Left lung (tissue), 4 donors: ENCODE measurements at regions not wholly inside any gene's neighbourhood (a gene's known extent, or its start where the extent isn't known, plus 50 kb on each side); places are given as distances from the start of the nearest gene placed in this dataset.

Experiments
- ATAC-seq: fragments of 200-7000 bp; cut with Tn5 transposase; one replicate; pipeline ENCODE4 v1.9.1; 2020; ENCODE audit warnings: moderate library complexity
- DNase-seq, 4 donors: peaks; one replicate each; pipeline ENCODE4 v3.0.0-alpha.2; 2013 to 2020
- H3K27ac ChIP-seq, 2 donors: fragments of 200-600 bp; sonication (generic) in 1 of 2; one replicate each; pipeline versions ENCODE4 v1.5.0 to v1.8.0; 2020 to 2021
- H3K27me3 ChIP-seq, 2 donors: fragments of 200-600 bp; sonication (generic) in 1 of 2; one replicate each; pipeline versions ENCODE4 v1.5.0 to v1.8.0; 2020 to 2021
- H3K36me3 ChIP-seq, 2 donors: fragments of 200-600 bp; sonication (generic) in 1 of 2; one replicate each; pipeline versions ENCODE4 v1.5.0 to v1.8.0; 2020 to 2021
- H3K4me1 ChIP-seq, 2 donors: fragments of 200-600 bp; one replicate each; pipeline ENCODE4 v1.8.0; 2021
- H3K4me3 ChIP-seq, 2 donors: fragments of 200-600 bp; sonication (generic) in 1 of 2; one replicate each; pipeline versions ENCODE4 v1.5.0 to v1.8.0; 2020 to 2021; ENCODE audit warnings: mild to moderate bottlenecking in 1 of 2
- H3K9me3 ChIP-seq, 2 donors: fragments of 200-600 bp; sonication (generic) in 1 of 2; one replicate each; pipeline versions ENCODE4 v1.5.0 to v1.8.0; 2020 to 2021
- intact Hi-C, 2 donors: fragments of 100-400 bp; cut with DNase I; formaldehyde crosslinking; loops; one replicate each; pipeline versions ENCODE4 v1.11.2 to v1.14.2; 2022
- TF ChIP-seq, protein P1 (sequence below), 2 donors: fragments of 200-600 bp; sonication (generic) in 1 of 2; IDR thresholded peaks; one replicate each; pipeline versions ENCODE4 v1.5.0 to v1.8.0; 2021; ENCODE audit warnings: antibody characterized with exemption in 2 of 2
- donor health status: DM: no; HTN: yes; CAD: no.
- donor health status: DM: no; HTN: no; CAD: no.

DNA sequence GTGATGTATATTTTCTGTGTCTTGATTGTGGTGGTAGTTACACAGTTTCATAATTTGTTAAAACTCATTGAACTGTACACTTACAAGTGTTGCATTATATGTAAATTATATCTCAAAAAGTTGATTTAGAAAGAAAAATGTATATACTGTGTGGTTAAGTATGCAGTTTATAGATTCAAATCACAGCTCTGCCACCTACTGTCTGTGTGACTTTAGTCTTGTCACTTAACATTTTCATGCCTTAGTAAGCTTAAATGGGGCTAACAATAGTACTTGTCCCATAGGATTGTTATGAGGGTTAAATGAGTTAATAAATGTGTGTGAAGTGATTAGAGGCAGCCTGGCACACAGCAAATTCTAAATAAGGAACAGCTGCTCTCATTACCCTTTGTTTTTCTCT is 120.9 kb upstream of the P2RY1 start:
- peaks cover 0 to 2% of the 10 kb centered on the region in 2 donors for H3K4me1 ChIP-seq
- intact Hi-C loops = no loop called here
- H3K4me3 ChIP-seq = no peak overlapping the region
- no peaks in the 10 kb centered on the region for H3K9me3 ChIP-seq
- no peaks in the 10 kb centered on the region for H3K27me3 ChIP-seq
- H3K27ac ChIP-seq = no peak overlapping the region
- DNase-seq = no peak
- TF ChIP-seq, protein P1, sequence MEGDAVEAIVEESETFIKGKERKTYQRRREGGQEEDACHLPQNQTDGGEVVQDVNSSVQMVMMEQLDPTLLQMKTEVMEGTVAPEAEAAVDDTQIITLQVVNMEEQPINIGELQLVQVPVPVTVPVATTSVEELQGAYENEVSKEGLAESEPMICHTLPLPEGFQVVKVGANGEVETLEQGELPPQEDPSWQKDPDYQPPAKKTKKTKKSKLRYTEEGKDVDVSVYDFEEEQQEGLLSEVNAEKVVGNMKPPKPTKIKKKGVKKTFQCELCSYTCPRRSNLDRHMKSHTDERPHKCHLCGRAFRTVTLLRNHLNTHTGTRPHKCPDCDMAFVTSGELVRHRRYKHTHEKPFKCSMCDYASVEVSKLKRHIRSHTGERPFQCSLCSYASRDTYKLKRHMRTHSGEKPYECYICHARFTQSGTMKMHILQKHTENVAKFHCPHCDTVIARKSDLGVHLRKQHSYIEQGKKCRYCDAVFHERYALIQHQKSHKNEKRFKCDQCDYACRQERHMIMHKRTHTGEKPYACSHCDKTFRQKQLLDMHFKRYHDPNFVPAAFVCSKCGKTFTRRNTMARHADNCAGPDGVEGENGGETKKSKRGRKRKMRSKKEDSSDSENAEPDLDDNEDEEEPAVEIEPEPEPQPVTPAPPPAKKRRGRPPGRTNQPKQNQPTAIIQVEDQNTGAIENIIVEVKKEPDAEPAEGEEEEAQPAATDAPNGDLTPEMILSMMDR (IDR thresholded peaks at IDR 0.05) = no peak
- H3K36me3 ChIP-seq = no peaks in the 10 kb centered on the region
- ATAC-seq = no peak

DNA sequence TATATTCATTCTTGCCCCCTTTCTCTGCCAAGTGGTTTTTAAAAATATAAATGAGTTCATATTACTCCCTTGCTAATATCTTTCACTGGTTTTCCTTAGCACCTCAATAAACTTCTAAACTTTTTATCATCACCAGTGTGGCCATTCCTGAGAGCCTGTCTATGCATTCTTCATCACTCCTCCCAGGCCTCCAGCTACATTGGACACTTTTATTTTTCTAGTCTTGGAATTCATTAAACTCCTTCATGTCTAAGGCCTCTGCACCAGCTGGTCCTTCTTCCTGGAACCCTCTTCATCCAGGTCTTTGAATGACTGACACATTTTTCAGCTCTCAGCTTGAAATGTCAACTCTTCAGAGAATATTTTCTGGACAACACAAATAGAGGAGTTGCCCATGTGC is 120.4 kb upstream of the P2RY1 start:
- TF ChIP-seq, protein P1 (IDR thresholded peaks at IDR 0.05) = no peak
- Histone ChIP-seq H3K36me3 (no peaks in the 10 kb centered on the region), H3K9me3 (no peaks in the 10 kb centered on the region), H3K4me3 (no peak overlapping the region), H3K27ac (no peak overlapping the region), H3K4me1 (peaks cover 0 to 3% of the 10 kb centered on the region in 2 donors), H3K27me3 (no peaks in the 10 kb centered on the region)
- no peak for DNase-seq
- no peak for ATAC-seq
- intact Hi-C loops = no loop called here

DNA sequence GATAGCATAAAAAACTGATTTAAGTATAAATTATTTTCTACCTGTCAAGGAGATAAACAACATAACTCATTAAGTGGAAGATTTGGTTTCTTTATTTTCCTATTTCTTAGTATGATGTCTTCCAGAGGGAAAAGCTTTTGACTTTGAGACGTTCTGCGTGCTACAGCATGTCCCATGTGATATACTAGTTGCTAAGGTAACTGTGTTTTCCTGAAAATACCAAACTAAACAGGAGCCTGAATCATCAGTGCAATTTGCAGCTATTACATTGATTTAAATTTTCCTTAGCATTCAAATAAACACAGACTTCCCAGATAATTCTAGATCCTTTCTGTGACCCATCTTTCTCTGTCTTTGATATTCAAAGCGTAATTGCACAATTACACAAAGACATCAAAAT is 117.7 kb upstream of the P2RY1 start:
- intact Hi-C loops = no loop called here
- TF ChIP-seq, protein P1 (IDR thresholded peaks at IDR 0.05) = no peak
- no peaks in the 10 kb centered on the region for H3K9me3 ChIP-seq
- no peaks in the 10 kb centered on the region for H3K27me3 ChIP-seq
- no peak for ATAC-seq
- H3K36me3 ChIP-seq = no peaks in the 10 kb centered on the region
- H3K4me3 ChIP-seq = no peak overlapping the region
- H3K4me1 ChIP-seq = peaks cover 0 to 3% of the 10 kb centered on the region in 2 donors
- no peak for DNase-seq
- no peak overlapping the region for H3K27ac ChIP-seq

GRCh38 chr3:152718810-152719209 is 116.1 kb upstream of the P2RY1 start:
- no peaks in the 10 kb centered on the region for H3K9me3 ChIP-seq
- intact Hi-C loops = no loop called here
- ATAC-seq = peak; percentile 57

DNA sequence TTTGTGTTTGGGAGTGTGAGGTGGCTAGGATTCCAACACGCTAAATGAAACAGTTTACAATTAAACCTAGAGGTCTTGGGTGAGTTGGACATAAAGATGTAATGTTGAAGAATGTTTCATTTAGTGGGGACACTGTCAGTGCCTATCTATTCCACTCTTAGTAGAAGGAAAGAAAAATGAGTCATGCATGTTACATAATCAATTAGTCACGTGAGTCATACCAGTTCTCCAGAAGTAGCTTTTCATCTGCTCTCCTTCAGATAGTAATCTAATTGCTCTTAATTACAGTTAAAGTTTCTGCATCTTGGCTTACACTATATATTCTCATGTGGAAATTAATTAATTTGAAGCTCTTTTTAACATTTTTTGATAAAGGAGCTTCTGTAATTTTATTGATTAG is 115.7 kb upstream of the P2RY1 start:
- Histone ChIP-seq H3K4me1 (peaks cover 0 to 3% of the 10 kb centered on the region in 2 donors), H3K36me3 (no peaks in the 10 kb centered on the region), H3K4me3 (no peak overlapping the region), H3K27ac (no peak overlapping the region), H3K9me3 (no peaks in the 10 kb centered on the region), H3K27me3 (no peaks in the 10 kb centered on the region)
- peak; percentile 49 for ATAC-seq
- intact Hi-C loops = no loop called here
- no peak for DNase-seq
- TF ChIP-seq, protein P1 (IDR thresholded peaks at IDR 0.05) = no peak

More at GRCh38 chr3:152718810-152719209, 116.1 kb upstream of the P2RY1 start:
- no peaks in the 10 kb centered on the region for H3K27me3 ChIP-seq
- TF ChIP-seq, protein P1 (IDR thresholded peaks at IDR 0.05) = no peak
- DNase-seq = no peak
- peaks cover 0 to 3% of the 10 kb centered on the region in 2 donors for H3K4me1 ChIP-seq
- H3K4me3 ChIP-seq = no peak overlapping the region
- no peak overlapping the region for H3K27ac ChIP-seq
- no peaks in the 10 kb centered on the region for H3K36me3 ChIP-seq
